ENCODE measurements at regions not wholly inside any gene's neighbourhood (a gene's known extent, or its start where the extent isn't known, plus 50 kb on each side); places are given as distances from the start of the nearest gene placed in this dataset.
A peak's percentile ranks its signal among the peaks of the same experiment; 100 is the strongest.

- no peak overlapping the region for H3K27ac ChIP-seq (ENCODE audit: low read depth, low read length, severe bottlenecking)
- H3K9me3 ChIP-seq (ENCODE audit: control insufficient read depth, low read length), result no peaks in the 10 kb centered on the region
- no peaks in the 10 kb centered on the region for H3K36me3 ChIP-seq (ENCODE audit: control insufficient read depth, insufficient read depth, low read length)
- peaks cover 5% of the 10 kb centered on the region for H3K4me1 ChIP-seq (ENCODE audit: control insufficient read depth, insufficient read depth, low read length, poor library complexity, severe bottlenecking)
- 45% methylated on average over 4 to 5 of the region's 5 CpGs for WGBS, 2 experiments (ENCODE audit: insufficient coverage in 2 of 2)
- H3K4me3 ChIP-seq (ENCODE audit: extremely low read depth, insufficient read depth, low read length, poor library complexity, severe bottlenecking), result no peak overlapping the region
Measured at GRCh38 chr3:62926494-62926893, 51.3 kb upstream of the CADPS start.

GRCh38 chr3:62928256-62928655 is 53.0 kb upstream of the CADPS start:
- Histone ChIP-seq H3K4me3 (ENCODE audit: extremely low read depth, insufficient read depth, low read length, poor library complexity, severe bottlenecking) (no peak overlapping the region), H3K36me3 (ENCODE audit: control insufficient read depth, insufficient read depth, low read length) (no peaks in the 10 kb centered on the region), H3K9me3 (ENCODE audit: control insufficient read depth, low read length) (no peaks in the 10 kb centered on the region), H3K27ac (ENCODE audit: low read depth, low read length, severe bottlenecking) (no peak overlapping the region), H3K4me1 (ENCODE audit: control insufficient read depth, insufficient read depth, low read length, poor library complexity, severe bottlenecking) (no peaks in the 10 kb centered on the region)
- no CpG with 5 or more reads among the region's 1 CpG for WGBS, 2 experiments (ENCODE audit: insufficient coverage in 2 of 2)

- no peaks in the 10 kb centered on the region for H3K36me3 ChIP-seq (ENCODE audit: control insufficient read depth, insufficient read depth, low read length)
- no peaks in the 10 kb centered on the region for H3K4me1 ChIP-seq (ENCODE audit: control insufficient read depth, insufficient read depth, low read length, poor library complexity, severe bottlenecking)
- H3K4me3 ChIP-seq (ENCODE audit: extremely low read depth, insufficient read depth, low read length, poor library complexity, severe bottlenecking), result no peak overlapping the region
Measured at GRCh38 chr3:62929771-62930170, 54.6 kb upstream of the CADPS start.

GRCh38 chr3:62935793-62936192 is 60.6 kb upstream of the CADPS start:
- no peaks in the 10 kb centered on the region for H3K4me1 ChIP-seq (ENCODE audit: control insufficient read depth, insufficient read depth, low read length, poor library complexity, severe bottlenecking)
- no peak overlapping the region for H3K4me3 ChIP-seq (ENCODE audit: extremely low read depth, insufficient read depth, low read length, poor library complexity, severe bottlenecking)
- no peak overlapping the region for H3K27ac ChIP-seq (ENCODE audit: low read depth, low read length, severe bottlenecking)
- no peaks in the 10 kb centered on the region for H3K36me3 ChIP-seq (ENCODE audit: control insufficient read depth, insufficient read depth, low read length)
- no peaks in the 10 kb centered on the region for H3K9me3 ChIP-seq (ENCODE audit: control insufficient read depth, low read length)
- WGBS, 2 experiments (ENCODE audit: insufficient coverage in 2 of 2), result no CpG with 5 or more reads among the region's 1 CpG

More at GRCh38 chr3:62929771-62930170, 54.6 kb upstream of the CADPS start:
- no peak overlapping the region for H3K27ac ChIP-seq (ENCODE audit: low read depth, low read length, severe bottlenecking)
- H3K9me3 ChIP-seq (ENCODE audit: control insufficient read depth, low read length), result no peaks in the 10 kb centered on the region

- Histone ChIP-seq H3K9me3 (ENCODE audit: control insufficient read depth, low read length) (no peaks in the 10 kb centered on the region), H3K4me3 (ENCODE audit: extremely low read depth, insufficient read depth, low read length, poor library complexity, severe bottlenecking) (no peak overlapping the region), H3K27ac (ENCODE audit: low read depth, low read length, severe bottlenecking) (no peak overlapping the region), H3K36me3 (ENCODE audit: control insufficient read depth, insufficient read depth, low read length) (no peaks in the 10 kb centered on the region), H3K4me1 (ENCODE audit: control insufficient read depth, insufficient read depth, low read length, poor library complexity, severe bottlenecking) (no peaks in the 10 kb centered on the region)
- WGBS, 2 experiments (ENCODE audit: insufficient coverage in 2 of 2), result 80% methylated on average over 1 of the region's 5 CpGs; no CpG with 5 or more reads in 1 of the 2 experiments
Measured at GRCh38 chr3:62936626-62937254, 61.5 kb upstream of the CADPS start.

GRCh38 chr3:62938583-62938982 is 63.4 kb upstream of the CADPS start:
- 85 to 100% methylated on average over 2 of the region's 2 CpGs for WGBS, 2 experiments (ENCODE audit: insufficient coverage in 2 of 2)

GRCh38 chr3:62939707-62940106 is 64.5 kb upstream of the CADPS start:
- no peak overlapping the region for H3K4me3 ChIP-seq (ENCODE audit: extremely low read depth, insufficient read depth, low read length, poor library complexity, severe bottlenecking)
- H3K27ac ChIP-seq (ENCODE audit: low read depth, low read length, severe bottlenecking), result no peak overlapping the region
- no peaks in the 10 kb centered on the region for H3K36me3 ChIP-seq (ENCODE audit: control insufficient read depth, insufficient read depth, low read length)
- WGBS, 2 experiments (ENCODE audit: insufficient coverage in 2 of 2), result 95 to 96% methylated on average over 4 to 7 of the region's 8 CpGs
- no peaks in the 10 kb centered on the region for H3K4me1 ChIP-seq (ENCODE audit: control insufficient read depth, insufficient read depth, low read length, poor library complexity, severe bottlenecking)
- H3K9me3 ChIP-seq (ENCODE audit: control insufficient read depth, low read length), result no peaks in the 10 kb centered on the region

More at GRCh38 chr3:62938583-62938982, 63.4 kb upstream of the CADPS start:
- H3K27ac ChIP-seq (ENCODE audit: low read depth, low read length, severe bottlenecking), result peak overlapping the region; percentile 41
- no peaks in the 10 kb centered on the region for H3K9me3 ChIP-seq (ENCODE audit: control insufficient read depth, low read length)
- H3K4me3 ChIP-seq (ENCODE audit: extremely low read depth, insufficient read depth, low read length, poor library complexity, severe bottlenecking), result no peak overlapping the region
- no peaks in the 10 kb centered on the region for H3K4me1 ChIP-seq (ENCODE audit: control insufficient read depth, insufficient read depth, low read length, poor library complexity, severe bottlenecking)
- H3K36me3 ChIP-seq (ENCODE audit: control insufficient read depth, insufficient read depth, low read length), result no peaks in the 10 kb centered on the region

- Histone ChIP-seq H3K9me3 (ENCODE audit: control insufficient read depth, low read length) (no peaks in the 10 kb centered on the region), H3K4me1 (ENCODE audit: control insufficient read depth, insufficient read depth, low read length, poor library complexity, severe bottlenecking) (no peaks in the 10 kb centered on the region), H3K4me3 (ENCODE audit: extremely low read depth, insufficient read depth, low read length, poor library complexity, severe bottlenecking) (no peak overlapping the region), H3K36me3 (ENCODE audit: control insufficient read depth, insufficient read depth, low read length) (no peaks in the 10 kb centered on the region), H3K27ac (ENCODE audit: low read depth, low read length, severe bottlenecking) (peak overlapping the region; percentile 90)
- whole genome bisulfite sequencing, 2 experiments (ENCODE audit: insufficient coverage in 2 of 2), result 58 to 59% methylated on average over 4 to 5 of the region's 8 CpGs
Measured at GRCh38 chr3:62940771-62941563, 65.8 kb upstream of the CADPS start.

GRCh38 chr3:62942227-62942626 is 67.0 kb upstream of the CADPS start:
- Histone ChIP-seq H3K36me3 (ENCODE audit: control insufficient read depth, insufficient read depth, low read length) (no peaks in the 10 kb centered on the region), H3K9me3 (ENCODE audit: control insufficient read depth, low read length) (no peaks in the 10 kb centered on the region), H3K4me1 (ENCODE audit: control insufficient read depth, insufficient read depth, low read length, poor library complexity, severe bottlenecking) (no peaks in the 10 kb centered on the region), H3K4me3 (ENCODE audit: extremely low read depth, insufficient read depth, low read length, poor library complexity, severe bottlenecking) (no peak overlapping the region), H3K27ac (ENCODE audit: low read depth, low read length, severe bottlenecking) (peak overlapping the region; percentile 51)
- WGBS, 2 experiments (ENCODE audit: insufficient coverage in 2 of 2), result 58% methylated on average over 3 of the region's 3 CpGs; no CpG with 5 or more reads in 1 of the 2 experiments

GRCh38 chr3:62942764-62943163 is 67.5 kb upstream of the CADPS start:
- Histone ChIP-seq H3K4me3 (ENCODE audit: extremely low read depth, insufficient read depth, low read length, poor library complexity, severe bottlenecking) (no peak overlapping the region), H3K27ac (ENCODE audit: low read depth, low read length, severe bottlenecking) (peak overlapping the region; percentile 51), H3K9me3 (ENCODE audit: control insufficient read depth, low read length) (no peaks in the 10 kb centered on the region), H3K36me3 (ENCODE audit: control insufficient read depth, insufficient read depth, low read length) (no peaks in the 10 kb centered on the region), H3K4me1 (ENCODE audit: control insufficient read depth, insufficient read depth, low read length, poor library complexity, severe bottlenecking) (no peaks in the 10 kb centered on the region)

GRCh38 chr3:62948921-62949320 is 73.7 kb upstream of the CADPS start:
- H3K36me3 ChIP-seq (ENCODE audit: control insufficient read depth, insufficient read depth, low read length), result no peaks in the 10 kb centered on the region
- H3K9me3 ChIP-seq (ENCODE audit: control insufficient read depth, low read length), result no peaks in the 10 kb centered on the region
- WGBS, 2 experiments (ENCODE audit: insufficient coverage in 2 of 2), result 85 to 94% methylated on average over 3 of the region's 4 CpGs
- no peak overlapping the region for H3K27ac ChIP-seq (ENCODE audit: low read depth, low read length, severe bottlenecking)
- no peak overlapping the region for H3K4me3 ChIP-seq (ENCODE audit: extremely low read depth, insufficient read depth, low read length, poor library complexity, severe bottlenecking)
- H3K4me1 ChIP-seq (ENCODE audit: control insufficient read depth, insufficient read depth, low read length, poor library complexity, severe bottlenecking), result no peaks in the 10 kb centered on the region

Data from mesodermal cell (in vitro differentiated cells).